T-cell (primary cell): ENCODE measurements at regions not wholly inside any gene's neighbourhood (a gene's known extent, or its start where the extent isn't known, plus 50 kb on each side); places are given as distances from the start of the nearest gene placed in this dataset.

Source experiments
- ATAC-seq, 4 experiments: fragments of 200-7000 bp in 3 of 4; fragments of 150-1000 bp in 1 of 4; cut with Tn5 transposase; replicated peaks in 1 of 4; 1 replicate in 3 of 4; 2 replicates in 1 of 4; pipeline ENCODE4 v1.10.0; 2021; ENCODE audit warnings: moderate library complexity in 3 of 4, mild to moderate bottlenecking in 2 of 4, moderate number of reproducible peaks in 1 of 4
- CTCF ChIA-PET, 2 donors: fragments of 300-600 bp; sonication (Branson Sonifier 250); formaldehyde crosslinking; loops; one replicate each; lab custom pipeline; 2022; ENCODE audit warnings: antibody characterized with exemption in 2 of 2; lab: Charles Lee
- POLR2A ChIA-PET, 2 donors: fragments of 300-600 bp; sonication (Branson Sonifier 250); formaldehyde crosslinking; loops; one replicate each; lab custom pipeline; 2022; ENCODE audit warnings: antibody characterized with exemption in 2 of 2; lab: Charles Lee
- DNase-seq, 35 experiments: peaks; one replicate each; pipeline versions ENCODE4 v3.0.0 to v3.0.0-alpha.2; 2013 to 2023
- H3K27ac ChIP-seq: one replicate; pipeline ENCODE4 v1.5.1; 2013; ENCODE audit warnings: low read length
- H3K27me3 ChIP-seq, 2 experiments: replicated peaks in 1 of 2; 1 replicate in 1 of 2; 2 replicates in 1 of 2; pipeline versions ENCODE4 v1.6.1 to v1.7.0; 2013; ENCODE audit warnings: low read length in 1 of 2, mixed read lengths in 1 of 2; ENCODE audit not compliant: control insufficient read depth in 2 of 2, insufficient read depth in 2 of 2; ENCODE audit errors: extremely low read depth in 1 of 2
- H3K36me3 ChIP-seq, 2 donors: 1 replicate in 1 of 2; 2 replicates in 1 of 2; pipeline versions ENCODE4 v1.6.1 to v1.7.0; 2013; ENCODE audit warnings: low read length in 1 of 2; ENCODE audit not compliant: control insufficient read depth in 2 of 2, insufficient read depth in 1 of 2; ENCODE audit errors: extremely low read depth in 1 of 2
- H3K4me1 ChIP-seq, 2 experiments: 1 replicate in 1 of 2; 2 replicates in 1 of 2; pipeline versions ENCODE4 v1.6.1 to v1.7.0; 2013; ENCODE audit warnings: low read length in 2 of 2, mixed read lengths in 1 of 2; ENCODE audit not compliant: insufficient read depth in 2 of 2, control insufficient read depth in 1 of 2; ENCODE audit errors: extremely low read depth in 1 of 2
- H3K4me3 ChIP-seq, 2 donors: 1 replicate in 1 of 2; 2 replicates in 1 of 2; pipeline versions ENCODE4 v1.5.1 to v1.7.0; 2013; ENCODE audit warnings: mild to moderate bottlenecking in 2 of 2, low read length in 1 of 2, moderate library complexity in 1 of 2; ENCODE audit not compliant: control insufficient read depth in 1 of 2; ENCODE audit errors: extremely low read depth in 1 of 2
- H3K9me3 ChIP-seq: 2 replicates; pipeline ENCODE4 v1.7.0; 2013
- H3K27ac Mint-ChIP-seq, 2 donors: one replicate each; pipeline ENCODE4 v1.8.0; 2020 to 2021; ENCODE audit warnings: mild to moderate bottlenecking in 2 of 2, mixed read lengths in 2 of 2
- H3K27me3 Mint-ChIP-seq, 2 donors: one replicate each; pipeline ENCODE4 v1.8.0; 2021 to 2022; ENCODE audit warnings: mixed read lengths in 2 of 2
- H3K36me3 Mint-ChIP-seq: one replicate; pipeline ENCODE4 v1.8.0; 2021; ENCODE audit warnings: mixed read lengths
- H3K4me1 Mint-ChIP-seq, 3 donors: one replicate each; pipeline ENCODE4 v1.8.0; 2020 to 2022; ENCODE audit warnings: mixed read lengths in 3 of 3, mild to moderate bottlenecking in 1 of 3
- H3K4me3 Mint-ChIP-seq, 3 donors: one replicate each; pipeline ENCODE4 v1.8.0; 2020 to 2022; ENCODE audit warnings: mild to moderate bottlenecking in 3 of 3, mixed read lengths in 3 of 3, moderate library complexity in 3 of 3
- H3K9me3 Mint-ChIP-seq, 3 donors: one replicate each; pipeline ENCODE4 v1.8.0; 2020 to 2022; ENCODE audit warnings: mixed read lengths in 3 of 3
- WGBS: methylation state at CpG from one replicate; pipeline ENCODE4 v1.1.5; 2013; ENCODE audit warnings: missing lambda C conversion rate; ENCODE audit not compliant: insufficient coverage; 5-methylcytosine and 5-hydroxymethylcytosine counted together

GRCh38 chr2:207408086-207408794 is 121.5 kb upstream of the CREB1 start:
- H3K36me3 Mint-ChIP-seq: peaks cover 11% of the 10 kb centered on the region
- no peaks in the 10 kb centered on the region for H3K9me3 Mint-ChIP-seq
- no peaks in the 10 kb centered on the region for H3K27me3 Mint-ChIP-seq
- WGBS: 34% methylated on average over 3 of the region's 8 CpGs
- Histone ChIP-seq H3K4me1 (no peaks in the 10 kb centered on the region), H3K36me3 (no peaks in the 10 kb centered on the region), H3K27me3 (no peaks in the 10 kb centered on the region), H3K27ac (no peak overlapping the region), H3K9me3 (no peaks in the 10 kb centered on the region), H3K4me3 (no peak overlapping the region)
- POLR2A ChIA-PET: interaction anchor here in 1 of 2 donors (0.6 kb wide), 1 partner anchor 37 kb away, joined by 5 read pairs; no protein-coding TSS in a partner anchor
- H3K4me1 Mint-ChIP-seq: no peaks in the 10 kb centered on the region
- CTCF ChIA-PET: no interaction called here
- no peak overlapping the region for H3K27ac Mint-ChIP-seq
- H3K4me3 Mint-ChIP-seq: no peak overlapping the region
- DNase-seq (no peak), ATAC-seq (no peak)

GRCh38 chr2:207409517-207409916 is 120.2 kb upstream of the CREB1 start:
- no peaks in the 10 kb centered on the region for H3K4me1 ChIP-seq
- no peaks in the 10 kb centered on the region for H3K27me3 Mint-ChIP-seq
- POLR2A ChIA-PET: no interaction called here

GRCh38 chr2:207412787-207413310 is 116.9 kb upstream of the CREB1 start:
- POLR2A ChIA-PET: interaction anchor here in 1 of 2 donors (0.5 to 0.6 kb wide), 2 partner anchors 318 to 1329 kb away, joined by 3 to 10 read pairs; no protein-coding TSS in a partner anchor
- H3K27ac ChIP-seq: no peak overlapping the region
- no peaks in the 10 kb centered on the region for H3K9me3 ChIP-seq
- H3K4me1 ChIP-seq: no peaks in the 10 kb centered on the region
- CTCF ChIA-PET: no interaction called here
- WGBS: 62% methylated on average over 5 of the region's 6 CpGs
- no peaks in the 10 kb centered on the region for H3K27me3 ChIP-seq
- Mint-ChIP-seq H3K36me3 (no peaks in the 10 kb centered on the region), H3K27me3 (no peaks in the 10 kb centered on the region), H3K27ac (no peak overlapping the region), H3K9me3 (no peaks in the 10 kb centered on the region), H3K4me3 (no peak overlapping the region), H3K4me1 (no peaks in the 10 kb centered on the region)
- DNase-seq (no peak), ATAC-seq (no peak)
- H3K36me3 ChIP-seq: no peaks in the 10 kb centered on the region
- H3K4me3 ChIP-seq: no peak overlapping the region

More at GRCh38 chr2:207409517-207409916, 120.2 kb upstream of the CREB1 start:
- H3K27ac ChIP-seq: no peak overlapping the region
- CTCF ChIA-PET: no interaction called here
- H3K27me3 ChIP-seq: no peaks in the 10 kb centered on the region
- 94% methylated on average over 4 of the region's 4 CpGs for WGBS
- DNase-seq (no peak), ATAC-seq (no peak)
- no peaks in the 10 kb centered on the region for H3K9me3 Mint-ChIP-seq
- no peaks in the 10 kb centered on the region for H3K36me3 ChIP-seq
- no peaks in the 10 kb centered on the region for H3K4me1 Mint-ChIP-seq
- no peaks in the 10 kb centered on the region for H3K9me3 ChIP-seq
- no peak overlapping the region for H3K4me3 ChIP-seq
- peaks cover 7% of the 10 kb centered on the region for H3K36me3 Mint-ChIP-seq
- H3K4me3 Mint-ChIP-seq: no peak overlapping the region
- H3K27ac Mint-ChIP-seq: no peak overlapping the region

GRCh38 chr2:207413376-207413907 is 116.3 kb upstream of the CREB1 start:
- CTCF ChIA-PET: no interaction called here

GRCh38 chr2:207416111-207416510 is 113.7 kb upstream of the CREB1 start:
- 80% methylated on average over 2 of the region's 3 CpGs for WGBS
- H3K4me3 ChIP-seq: no peak overlapping the region
- H3K36me3 Mint-ChIP-seq: no peaks in the 10 kb centered on the region
- no peak overlapping the region for H3K4me3 Mint-ChIP-seq
- no peaks in the 10 kb centered on the region for H3K9me3 Mint-ChIP-seq
- no peak for DNase-seq
- H3K27ac ChIP-seq: no peak overlapping the region
- H3K27me3 ChIP-seq: no peaks in the 10 kb centered on the region
- no peaks in the 10 kb centered on the region for H3K27me3 Mint-ChIP-seq
- no peaks in the 10 kb centered on the region for H3K4me1 ChIP-seq
- no peak for ATAC-seq
- no peak overlapping the region for H3K27ac Mint-ChIP-seq
- H3K36me3 ChIP-seq: no peaks in the 10 kb centered on the region
- no peaks in the 10 kb centered on the region for H3K4me1 Mint-ChIP-seq
- POLR2A ChIA-PET: no interaction called here
- CTCF ChIA-PET: interaction anchor here in 1 of 2 donors (0.5 kb wide), 1 partner anchor 351 kb away, joined by 7 read pairs; no protein-coding TSS in a partner anchor
- H3K9me3 ChIP-seq: no peaks in the 10 kb centered on the region

More at GRCh38 chr2:207413376-207413907, 116.3 kb upstream of the CREB1 start:
- Histone ChIP-seq H3K4me3 (no peak overlapping the region), H3K27me3 (no peaks in the 10 kb centered on the region), H3K9me3 (no peaks in the 10 kb centered on the region), H3K4me1 (no peaks in the 10 kb centered on the region), H3K36me3 (no peaks in the 10 kb centered on the region), H3K27ac (no peak overlapping the region)
- POLR2A ChIA-PET: no interaction called here
- no peaks in the 10 kb centered on the region for H3K27me3 Mint-ChIP-seq
- no peak overlapping the region for H3K4me3 Mint-ChIP-seq
- DNase-seq (no peak), ATAC-seq (no peak)
- H3K4me1 Mint-ChIP-seq: no peaks in the 10 kb centered on the region
- H3K27ac Mint-ChIP-seq: no peak overlapping the region
- H3K9me3 Mint-ChIP-seq: no peaks in the 10 kb centered on the region
- WGBS: no CpG with 5 or more reads among the region's 5 CpGs
- no peaks in the 10 kb centered on the region for H3K36me3 Mint-ChIP-seq

GRCh38 chr2:207416900-207417299 is 112.9 kb upstream of the CREB1 start:
- no peak overlapping the region for H3K4me3 ChIP-seq
- CTCF ChIA-PET: interaction anchor here in 1 of 2 donors (0.5 kb wide), 1 partner anchor 665 kb away, joined by 4 read pairs; no protein-coding TSS in a partner anchor

More at GRCh38 chr2:207416900-207417299, 112.9 kb upstream of the CREB1 start:
- H3K27ac Mint-ChIP-seq: no peak overlapping the region
- Histone ChIP-seq H3K9me3 (no peaks in the 10 kb centered on the region), H3K27ac (no peak overlapping the region), H3K36me3 (no peaks in the 10 kb centered on the region), H3K4me1 (no peaks in the 10 kb centered on the region), H3K27me3 (no peaks in the 10 kb centered on the region)
- H3K4me1 Mint-ChIP-seq: no peaks in the 10 kb centered on the region
- H3K27me3 Mint-ChIP-seq: no peaks in the 10 kb centered on the region
- ATAC-seq (no peak), DNase-seq (no peak)
- H3K36me3 Mint-ChIP-seq: no peaks in the 10 kb centered on the region
- H3K9me3 Mint-ChIP-seq: no peaks in the 10 kb centered on the region
- WGBS: 86% methylated on average over 1 of the region's 2 CpGs
- H3K4me3 Mint-ChIP-seq: no peak overlapping the region
- POLR2A ChIA-PET: no interaction called here
